Upper lobe of left lung (tissue), 4 donors: ENCODE measurements at regions not wholly inside any gene's neighbourhood (a gene's known extent, or its start where the extent isn't known, plus 50 kb on each side); places are given as distances from the start of the nearest gene placed in this dataset.

ENCODE experiments used
- POLR2A ChIP-seq, 4 donors: fragments of 450-650 bp; IDR thresholded peaks; one replicate each; pipeline ENCODE4 v1.5.1; 2016 to 2017; ENCODE audit warnings: antibody characterized with exemption in 4 of 4, mild to moderate bottlenecking in 2 of 4
- POLR2AphosphoS5 ChIP-seq, 2 donors: sonication (generic); formaldehyde crosslinking; IDR thresholded peaks; one replicate each; pipeline ENCODE4 v1.5.1; 2017; ENCODE audit warnings: antibody characterized with exemption in 2 of 2

GRCh38 chr18:64710105-64710861 is 561.4 kb upstream of the LINC00305 start:
- no peak for TF ChIP-seq POLR2AphosphoS5 (IDR thresholded peaks at IDR 0.05)
- no peak for TF ChIP-seq POLR2A (IDR thresholded peaks at IDR 0.05)
